Thyroid gland (tissue), 4 donors: ENCODE measurements at regions not wholly inside any gene's neighbourhood (a gene's known extent, or its start where the extent isn't known, plus 50 kb on each side); places are given as distances from the start of the nearest gene placed in this dataset.

Source experiments
- POLR2A ChIP-seq, 2 donors: fragments of 450-650 bp; IDR thresholded peaks; one replicate each; pipeline ENCODE4 v1.6.1; 2017; ENCODE audit warnings: antibody characterized with exemption in 2 of 2, mild to moderate bottlenecking in 2 of 2, moderate library complexity in 1 of 2
- TF ChIP-seq, protein P1 (sequence below), 6 experiments: fragments of 200-600 bp in 3 of 6; fragments of 450-650 bp in 3 of 6; sonication (generic) in 3 of 6; IDR thresholded peaks; one replicate each; pipeline ENCODE4 v1.5.1; 2016 to 2019; ENCODE audit warnings: antibody characterized with exemption in 6 of 6, mild to moderate bottlenecking in 2 of 6, inconsistent platforms in 1 of 6, moderate library complexity in 1 of 6

DNA sequence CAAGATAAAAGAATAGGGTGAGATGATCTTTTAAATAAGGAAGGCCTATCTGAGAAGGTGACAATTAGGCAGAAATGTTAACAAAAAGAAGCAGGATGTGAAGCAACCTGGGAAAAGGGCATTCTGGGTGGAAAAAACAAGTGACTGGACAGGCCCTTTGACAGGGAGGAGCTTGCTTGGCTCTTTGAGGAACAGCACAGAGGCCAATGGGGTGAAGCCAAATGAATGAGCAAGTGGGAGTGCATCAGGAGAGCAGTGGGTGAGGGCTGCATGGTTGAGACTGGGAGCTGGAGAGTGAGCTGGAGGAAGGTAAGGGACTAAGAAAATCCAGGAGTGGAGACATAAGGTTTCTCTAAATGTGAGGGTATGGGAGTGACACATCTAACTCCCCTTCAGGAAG lies 126.9 kb downstream of the TDRD15 start:
- TF ChIP-seq, protein P1, sequence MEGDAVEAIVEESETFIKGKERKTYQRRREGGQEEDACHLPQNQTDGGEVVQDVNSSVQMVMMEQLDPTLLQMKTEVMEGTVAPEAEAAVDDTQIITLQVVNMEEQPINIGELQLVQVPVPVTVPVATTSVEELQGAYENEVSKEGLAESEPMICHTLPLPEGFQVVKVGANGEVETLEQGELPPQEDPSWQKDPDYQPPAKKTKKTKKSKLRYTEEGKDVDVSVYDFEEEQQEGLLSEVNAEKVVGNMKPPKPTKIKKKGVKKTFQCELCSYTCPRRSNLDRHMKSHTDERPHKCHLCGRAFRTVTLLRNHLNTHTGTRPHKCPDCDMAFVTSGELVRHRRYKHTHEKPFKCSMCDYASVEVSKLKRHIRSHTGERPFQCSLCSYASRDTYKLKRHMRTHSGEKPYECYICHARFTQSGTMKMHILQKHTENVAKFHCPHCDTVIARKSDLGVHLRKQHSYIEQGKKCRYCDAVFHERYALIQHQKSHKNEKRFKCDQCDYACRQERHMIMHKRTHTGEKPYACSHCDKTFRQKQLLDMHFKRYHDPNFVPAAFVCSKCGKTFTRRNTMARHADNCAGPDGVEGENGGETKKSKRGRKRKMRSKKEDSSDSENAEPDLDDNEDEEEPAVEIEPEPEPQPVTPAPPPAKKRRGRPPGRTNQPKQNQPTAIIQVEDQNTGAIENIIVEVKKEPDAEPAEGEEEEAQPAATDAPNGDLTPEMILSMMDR (IDR thresholded peaks at IDR 0.05): no peak
- TF ChIP-seq POLR2A (IDR thresholded peaks at IDR 0.05): no peak
